Panc1 (cell line): ENCODE measurements at regions not wholly inside any gene's neighbourhood (a gene's known extent, or its start where the extent isn't known, plus 50 kb on each side); places are given as distances from the start of the nearest gene placed in this dataset.

Experiments used
- ATAC-seq: fragments of 200-7000 bp; cut with Tn5 transposase; 2 replicates; pipeline ENCODE4 v1.9.1; 2020; ENCODE audit warnings: mild to moderate bottlenecking, moderate library complexity
- BruUV-seq: library from RNA; stranded (reverse); fragments of 400-500 nt; replicated peaks from 2 replicates; lab custom pipeline; 2021; lab: Mats Ljungman, UMichigan
- CTCF ChIA-PET: fragments of 300-600 bp; sonication (Branson Sonifier 250); formaldehyde crosslinking; loops from one replicate; lab custom pipeline; 2022; ENCODE audit warnings: antibody characterized with exemption; lab: Charles Lee
- POLR2A ChIA-PET: fragments of 300-600 bp; sonication (Branson Sonifier 250); formaldehyde crosslinking; loops from one replicate; lab custom pipeline; 2022; ENCODE audit warnings: antibody characterized with exemption; lab: Charles Lee
- DNase-seq: peaks from one replicate; pipeline ENCODE4 v3.0.0-alpha.2; 2010; ENCODE audit warnings: low read depth, low spot score
- H3K27ac ChIP-seq: 2 replicates; pipeline ENCODE4 v1.5.1; 2011; ENCODE audit warnings: mild to moderate bottlenecking, low read length, inconsistent platforms
- H3K27me3 ChIP-seq: fragments of 200-500 bp; sonication (Bioruptor generic); 2 replicates; pipeline ENCODE4 v1.6.0; 2014; ENCODE audit warnings: low read length, inconsistent platforms; ENCODE audit not compliant: control insufficient read depth, insufficient read depth
- H3K36me3 ChIP-seq: fragments of 200-500 bp; sonication (Bioruptor generic); 2 replicates; pipeline ENCODE4 v1.5.1; 2014; ENCODE audit warnings: inconsistent platforms, mild to moderate bottlenecking, low read length, moderate library complexity; ENCODE audit not compliant: control insufficient read depth, insufficient read depth
- H3K4me1 ChIP-seq: 2 replicates; pipeline ENCODE4 v1.5.1; 2011; ENCODE audit warnings: inconsistent platforms, mild to moderate bottlenecking, low read length, moderate library complexity; ENCODE audit not compliant: control insufficient read depth, insufficient read depth
- H3K4me3 ChIP-seq, 2 experiments: 2 replicates each; pipeline ENCODE4 v1.5.1; 2011 to 2012; ENCODE audit warnings: low read depth in 2 of 2, low read length in 2 of 2, mild to moderate bottlenecking in 2 of 2, inconsistent platforms in 1 of 2, moderate library complexity in 1 of 2
- H3K9me3 ChIP-seq: fragments of 200-500 bp; sonication (Bioruptor generic); 2 replicates; pipeline ENCODE4 v1.5.1; 2014; ENCODE audit warnings: low read depth, mild to moderate bottlenecking, inconsistent platforms, low read length, moderate library complexity; ENCODE audit not compliant: control insufficient read depth, insufficient read depth
- CTCF ChIP-seq: fragments of 450-650 bp; IDR thresholded peaks from 2 replicates; pipeline ENCODE4 v1.5.1; 2017; ENCODE audit warnings: mild to moderate bottlenecking
- POLR2AphosphoS5 ChIP-seq: IDR thresholded peaks from 2 replicates; pipeline ENCODE4 v1.6.1; 2012; ENCODE audit warnings: mild to moderate bottlenecking, low read depth, low read length, moderate library complexity
- REST ChIP-seq, 2 experiments: IDR thresholded peaks; 2 replicates each; pipeline ENCODE4 v1.6.1; 2011 to 2012; ENCODE audit warnings: low read depth in 2 of 2, control low read depth in 1 of 2, low read length in 1 of 2, mild to moderate bottlenecking in 1 of 2, moderate library complexity in 1 of 2; ENCODE audit not compliant: insufficient read depth in 1 of 2
- SIN3A ChIP-seq: IDR thresholded peaks from 2 replicates; pipeline ENCODE4 v1.6.1; 2012; ENCODE audit warnings: low read depth, mild to moderate bottlenecking, low read length, moderate library complexity, borderline replicate concordance; ENCODE audit not compliant: insufficient read depth
- TCF7L2 ChIP-seq: IDR thresholded peaks from 2 replicates; pipeline ENCODE4 v1.6.1; 2011; ENCODE audit warnings: mild to moderate bottlenecking, low read depth, low read length, inconsistent platforms
- in situ Hi-C: cut with HindIII; loops from 2 replicates; pipeline ENCODE4 v1.10.0; 2016; ENCODE audit warnings: low sequenced_read_pairs, low pct_unique_long_range_greater_than_20kb
- intact Hi-C: fragments of 100-400 bp; cut with micrococcal nuclease; formaldehyde crosslinking; loops from one replicate; pipeline ENCODE4 v1.10.0; 2022; ENCODE audit not compliant: unreplicated experiment

- Histone ChIP-seq H3K27ac (no peak overlapping the region), H3K36me3 (no peaks in the 10 kb centered on the region), H3K4me1 (no peaks in the 10 kb centered on the region), H3K27me3 (no peaks in the 10 kb centered on the region), H3K4me3 (no peak overlapping the region), H3K9me3 (no peaks in the 10 kb centered on the region)
- POLR2A ChIA-PET = no interaction called here
- no peak for ATAC-seq
- intact Hi-C loops (no loop called here), in situ Hi-C loops (no loop called here)
- CTCF ChIA-PET = no interaction called here
- no TSS peak for BruUV-seq
- DNase-seq = no peak
- TF ChIP-seq CTCF = no peak
- TF ChIP-seq SIN3A = no peak
- TF ChIP-seq REST (IDR thresholded peaks at IDR 0.05; ENCODE audit: insufficient read depth in 1 of 2, low read depth in 2 of 2, low read length in 1 of 2) = no peak
- no peak for TF ChIP-seq POLR2AphosphoS5
- TF ChIP-seq TCF7L2 = no peak
Observed at GRCh38 chr9:1875251-1875851, 139.8 kb upstream of the SMARCA2 start.

DNA sequence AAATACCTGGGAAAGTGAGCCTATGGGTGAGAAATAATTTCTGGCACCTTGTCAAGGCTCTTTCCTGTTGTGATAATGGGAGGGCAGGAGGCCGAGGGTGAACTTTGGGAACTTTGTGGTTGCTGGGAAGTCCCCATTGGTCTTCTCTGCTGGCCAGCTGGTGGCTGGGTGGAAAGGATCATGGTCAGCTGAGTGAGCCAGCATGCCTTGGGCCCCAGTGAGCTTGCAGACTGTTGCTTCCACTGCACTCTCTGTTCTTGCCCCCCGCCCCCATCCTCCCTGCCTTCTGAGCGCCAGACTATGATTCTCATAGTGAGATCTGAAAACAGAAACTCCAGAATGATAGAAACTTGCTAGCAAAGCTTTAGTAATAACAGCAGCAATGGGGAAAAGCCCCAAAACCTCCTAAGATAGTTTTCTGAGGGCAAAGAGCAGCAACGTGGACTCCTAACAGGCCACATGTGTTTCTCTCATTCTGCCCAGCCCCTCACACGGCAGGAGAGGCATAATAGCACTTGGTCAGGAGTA lies 139.2 kb upstream of the SMARCA2 start:
- no peak for ATAC-seq
- intact Hi-C loops = no loop called here
- BruUV-seq = no TSS peak
- in situ Hi-C loops = no loop called here
- Histone ChIP-seq H3K4me1 (no peaks in the 10 kb centered on the region), H3K9me3 (no peaks in the 10 kb centered on the region), H3K27ac (no peak overlapping the region), H3K27me3 (no peaks in the 10 kb centered on the region), H3K36me3 (no peaks in the 10 kb centered on the region), H3K4me3 (no peak overlapping the region)
- no peak for DNase-seq
- ChIA-PET POLR2A (no interaction called here), CTCF (no interaction called here)
- TF ChIP-seq SIN3A (no peak), CTCF (no peak), POLR2AphosphoS5 (no peak), REST (IDR thresholded peaks at IDR 0.05; ENCODE audit: insufficient read depth in 1 of 2, low read depth in 2 of 2, low read length in 1 of 2) (no peak), TCF7L2 (no peak)
